Gastroesophageal sphincter (tissue), 3 donors: ENCODE measurements at regions not wholly inside any gene's neighbourhood (a gene's known extent, or its start where the extent isn't known, plus 50 kb on each side); places are given as distances from the start of the nearest gene placed in this dataset.

ENCODE experiments used
- CTCF ChIP-seq, 4 experiments: fragments of 200-600 bp in 2 of 4; fragments of 450-650 bp in 2 of 4; sonication (generic) in 1 of 4; IDR thresholded peaks; one replicate each; pipeline ENCODE4 v1.5.1; 2017 to 2019; ENCODE audit warnings: antibody characterized with exemption in 4 of 4, mild to moderate bottlenecking in 2 of 4, moderate library complexity in 2 of 4
- EP300 ChIP-seq: sonication (generic); formaldehyde crosslinking; IDR thresholded peaks from one replicate; pipeline ENCODE4 v1.6.1; 2017; ENCODE audit warnings: antibody characterized with exemption, mild to moderate bottlenecking

GRCh38 chr14:100471441-100472093 is 115.7 kb downstream of the BEGAIN start:
- no peak for TF ChIP-seq CTCF (IDR thresholded peaks at IDR 0.05)
- no peak for TF ChIP-seq EP300
